ENCODE measurements at regions not wholly inside any gene's neighbourhood (a gene's known extent, or its start where the extent isn't known, plus 50 kb on each side); places are given as distances from the start of the nearest gene placed in this dataset.

DNA sequence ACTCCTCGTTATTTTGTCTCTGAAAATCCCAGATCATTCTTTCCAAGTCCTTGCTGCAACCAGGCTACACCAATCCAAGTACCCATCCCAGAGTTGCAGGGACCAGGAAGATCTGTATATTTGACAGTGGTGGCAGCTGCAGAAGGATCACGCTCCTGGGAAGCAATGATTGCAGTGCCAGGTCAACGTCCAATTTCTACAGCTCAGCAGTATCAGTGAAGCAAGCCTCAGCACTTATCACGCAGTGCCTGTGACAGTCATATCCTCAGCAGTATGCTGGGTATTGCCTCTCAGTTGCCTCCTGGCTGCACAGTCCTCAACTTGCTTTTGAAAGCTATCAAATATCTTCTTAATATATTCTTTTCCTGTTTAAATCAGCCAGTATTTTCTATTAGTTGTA is 66.7 kb downstream of the BARHL2 start:
- WGBS, 4 donors: 65 to 75% (median 72%) methylated on average over 4 of the region's 4 CpGs
- TF ChIP-seq CTCF (IDR thresholded peaks at IDR 0.05): no peak
- no peak for TF ChIP-seq POLR2A (IDR thresholded peaks at IDR 0.05)
- intact Hi-C loops (cut with DNase I): no loop called here

DNA sequence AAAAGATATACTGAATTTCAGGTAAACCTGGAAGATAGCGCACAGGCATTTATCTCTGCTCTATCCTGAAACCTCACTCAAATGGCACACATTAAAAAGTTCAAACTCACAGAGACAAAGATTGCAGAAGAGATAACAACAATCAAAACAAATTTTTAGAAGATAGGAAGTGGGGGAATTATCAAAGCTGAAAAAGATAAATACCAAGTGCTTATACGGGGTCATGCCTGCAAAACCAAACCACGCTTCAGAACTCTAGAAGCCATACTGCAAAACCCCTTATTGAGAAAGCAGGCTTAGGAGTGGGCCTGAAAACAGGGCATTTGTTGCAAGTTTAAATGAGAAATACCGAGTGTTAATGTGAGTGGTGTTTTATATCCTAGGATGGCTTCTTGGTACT is 76.8 kb downstream of the BARHL2 start:
- H3K27me3 ChIP-seq: no peaks in the 10 kb centered on the region
- H3K4me3 ChIP-seq: no peak overlapping the region
- no peak for DNase-seq
- no peak overlapping the region for H3K27ac ChIP-seq
- intact Hi-C loops (cut with DNase I): no loop called here
- no peaks in the 10 kb centered on the region for H3K4me1 ChIP-seq (replicated peaks in 1 of 2)
- 72 to 79% (median 75%) methylated on average over 4 of the region's 4 CpGs for WGBS, 4 donors
- H3K36me3 ChIP-seq (replicated peaks in 1 of 2): no peaks in the 10 kb centered on the region
- no peaks in the 10 kb centered on the region for H3K9me3 ChIP-seq (replicated peaks in 1 of 3)
- TF ChIP-seq CTCF (IDR thresholded peaks at IDR 0.05) (no peak), POLR2A (IDR thresholded peaks at IDR 0.05) (no peak)

More for the DNA sequence above, 66.7 kb downstream of the BARHL2 start:
- Histone ChIP-seq H3K4me3 (no peak overlapping the region), H3K4me1 (replicated peaks in 1 of 2) (no peaks in the 10 kb centered on the region), H3K27me3 (no peaks in the 10 kb centered on the region), H3K9me3 (replicated peaks in 1 of 3) (no peaks in the 10 kb centered on the region), H3K27ac (no peak overlapping the region), H3K36me3 (replicated peaks in 1 of 2) (no peaks in the 10 kb centered on the region)
- no peak for DNase-seq

- no peaks in the 10 kb centered on the region for H3K36me3 ChIP-seq (replicated peaks in 1 of 2)
- 76 to 82% (median 80%) methylated on average over 5 of the region's 5 CpGs for WGBS, 4 donors
- TF ChIP-seq POLR2A (IDR thresholded peaks at IDR 0.05) (no peak), CTCF (IDR thresholded peaks at IDR 0.05) (no peak)
- H3K27me3 ChIP-seq: no peaks in the 10 kb centered on the region
- no peaks in the 10 kb centered on the region for H3K4me1 ChIP-seq (replicated peaks in 1 of 2)
- H3K9me3 ChIP-seq (replicated peaks in 1 of 3): no peaks in the 10 kb centered on the region
- DNase-seq: no peak
- intact Hi-C loops (cut with DNase I): no loop called here
- no peak overlapping the region for H3K4me3 ChIP-seq
- no peak overlapping the region for H3K27ac ChIP-seq
Measured at GRCh38 chr1:90622666-90623065, 94.4 kb downstream of the BARHL2 start.

- TF ChIP-seq POLR2A (IDR thresholded peaks at IDR 0.05): no peak
- TF ChIP-seq CTCF (IDR thresholded peaks at IDR 0.05): no peak
- H3K36me3 ChIP-seq (replicated peaks in 1 of 2): no peaks in the 10 kb centered on the region
- H3K4me3 ChIP-seq: no peak overlapping the region
- 72 to 83% (median 75%) methylated on average over 3 of the region's 3 CpGs for WGBS, 4 donors
- DNase-seq: no peak
- H3K27ac ChIP-seq: no peak overlapping the region
- H3K4me1 ChIP-seq (replicated peaks in 1 of 2): no peaks in the 10 kb centered on the region
- intact Hi-C loops (cut with DNase I): no loop called here
- no peaks in the 10 kb centered on the region for H3K27me3 ChIP-seq
- H3K9me3 ChIP-seq (replicated peaks in 1 of 3): no peaks in the 10 kb centered on the region
Measured at GRCh38 chr1:90621986-90622385, 95.1 kb downstream of the BARHL2 start.

All from adrenal gland (tissue), 9 donors.